ENCODE measurements at regions not wholly inside any gene's neighbourhood (a gene's known extent, or its start where the extent isn't known, plus 50 kb on each side); places are given as distances from the start of the nearest gene placed in this dataset.

- Histone ChIP-seq H3K9ac (no peak overlapping the region), H3K4me1 (ENCODE audit: insufficient read depth) (no peaks in the 10 kb centered on the region), H3K27me3 (replicated peaks; ENCODE audit: insufficient read depth) (no peaks in the 10 kb centered on the region), H3K9me3 (ENCODE audit: low read depth) (no peaks in the 10 kb centered on the region), H3K36me3 (ENCODE audit: low read depth) (no peaks in the 10 kb centered on the region), H3K4me3 (no peak overlapping the region), H3K4me2 (ENCODE audit: unreplicated experiment) (no peak overlapping the region), H2AFZ (no peak overlapping the region), H3F3A (ENCODE audit: insufficient read depth) (no peaks in the 10 kb centered on the region), H4K20me1 (ENCODE audit: insufficient read depth) (no peaks in the 10 kb centered on the region), H3K27ac (no peak overlapping the region), H3K9me2 (ENCODE audit: insufficient read depth) (no peaks in the 10 kb centered on the region), H3K79me2 (ENCODE audit: insufficient read depth) (no peaks in the 10 kb centered on the region)
- in situ Hi-C loops (cut with MboI), result no loop called here
- 89 to 94% methylated on average over 5 of the region's 5 CpGs for WGBS, 2 experiments (ENCODE audit: low coverage in 1 of 2, low lambda C conversion rate in 2 of 2, missing lambda C conversion rate in 2 of 2)
- no peak for TF ChIP-seq EZH2phosphoT487 (IDR thresholded peaks at IDR 0.05; ENCODE audit: insufficient read depth, low read depth)
- TF ChIP-seq EZH2 (IDR thresholded peaks at IDR 0.05; ENCODE audit: insufficient read depth, poor library complexity, severe bottlenecking), result no peak
- DNase-seq, result no peak
Observed at GRCh38 chr9:81756561-81756960, 67.2 kb upstream of the TLE1 start.

GRCh38 chr9:81758123-81758797 lies 68.9 kb upstream of the TLE1 start:
- Histone ChIP-seq H3K4me3 (no peak overlapping the region), H3K27ac (no peak overlapping the region), H2AFZ (no peak overlapping the region), H3K27me3 (replicated peaks; ENCODE audit: insufficient read depth) (no peaks in the 10 kb centered on the region), H3K4me1 (ENCODE audit: insufficient read depth) (no peaks in the 10 kb centered on the region), H3K36me3 (ENCODE audit: low read depth) (no peaks in the 10 kb centered on the region), H3K9me3 (ENCODE audit: low read depth) (no peaks in the 10 kb centered on the region), H4K20me1 (ENCODE audit: insufficient read depth) (no peaks in the 10 kb centered on the region), H3K4me2 (ENCODE audit: unreplicated experiment) (no peak overlapping the region), H3K79me2 (ENCODE audit: insufficient read depth) (no peaks in the 10 kb centered on the region), H3K9ac (no peak overlapping the region), H3F3A (ENCODE audit: insufficient read depth) (no peaks in the 10 kb centered on the region), H3K9me2 (ENCODE audit: insufficient read depth) (no peaks in the 10 kb centered on the region)
- in situ Hi-C loops (cut with MboI), result no loop called here
- 51 to 52% methylated on average over 3 of the region's 3 CpGs for WGBS, 2 experiments (ENCODE audit: low coverage in 1 of 2, low lambda C conversion rate in 2 of 2, missing lambda C conversion rate in 2 of 2)
- TF ChIP-seq EZH2phosphoT487 (IDR thresholded peaks at IDR 0.05; ENCODE audit: insufficient read depth, low read depth), result no peak
- no peak for TF ChIP-seq EZH2 (IDR thresholded peaks at IDR 0.05; ENCODE audit: insufficient read depth, poor library complexity, severe bottlenecking)
- DNase-seq, result no peak

- H3K9ac ChIP-seq, result no peak overlapping the region
- in situ Hi-C loops (cut with MboI), result no loop called here
Observed at GRCh38 chr9:81759680-81760215, 70.4 kb upstream of the TLE1 start.

GRCh38 chr9:81767921-81768320 lies 78.6 kb upstream of the TLE1 start:
- Histone ChIP-seq H2AFZ (no peak overlapping the region), H3K9me3 (ENCODE audit: low read depth) (no peaks in the 10 kb centered on the region), H3K79me2 (ENCODE audit: insufficient read depth) (no peaks in the 10 kb centered on the region), H3K9ac (no peak overlapping the region), H3K27me3 (replicated peaks; ENCODE audit: insufficient read depth) (no peaks in the 10 kb centered on the region), H3K4me3 (no peak overlapping the region), H3K4me2 (ENCODE audit: unreplicated experiment) (no peak overlapping the region), H3K9me2 (ENCODE audit: insufficient read depth) (no peaks in the 10 kb centered on the region), H3K27ac (no peak overlapping the region), H4K20me1 (ENCODE audit: insufficient read depth) (no peaks in the 10 kb centered on the region), H3K4me1 (ENCODE audit: insufficient read depth) (0 out of 2 replicates have a peak, but pooled peaks cover 3% of the 10 kb centered on the region), H3F3A (ENCODE audit: insufficient read depth) (no peaks in the 10 kb centered on the region), H3K36me3 (ENCODE audit: low read depth) (no peaks in the 10 kb centered on the region)
- TF ChIP-seq EZH2phosphoT487 (IDR thresholded peaks at IDR 0.05; ENCODE audit: insufficient read depth, low read depth) (no peak), EZH2 (IDR thresholded peaks at IDR 0.05; ENCODE audit: insufficient read depth, poor library complexity, severe bottlenecking) (no peak)
- DNase-seq, result no peak
- in situ Hi-C loops (cut with MboI), result no loop called here

More at GRCh38 chr9:81759680-81760215, 70.4 kb upstream of the TLE1 start:
- no peaks in the 10 kb centered on the region for H3K4me1 ChIP-seq (ENCODE audit: insufficient read depth)
- no peaks in the 10 kb centered on the region for H3K9me3 ChIP-seq (ENCODE audit: low read depth)
- no peak for TF ChIP-seq EZH2phosphoT487 (IDR thresholded peaks at IDR 0.05; ENCODE audit: insufficient read depth, low read depth)
- no peak for TF ChIP-seq EZH2 (IDR thresholded peaks at IDR 0.05; ENCODE audit: insufficient read depth, poor library complexity, severe bottlenecking)
- WGBS, 2 experiments (ENCODE audit: low coverage in 1 of 2, low lambda C conversion rate in 2 of 2, missing lambda C conversion rate in 2 of 2), result 49 to 59% methylated on average over 5 of the region's 5 CpGs
- H3K27me3 ChIP-seq (replicated peaks; ENCODE audit: insufficient read depth), result no peaks in the 10 kb centered on the region
- H3K27ac ChIP-seq, result no peak overlapping the region
- H3K36me3 ChIP-seq (ENCODE audit: low read depth), result no peaks in the 10 kb centered on the region
- DNase-seq, result peak; percentile 93
- no peaks in the 10 kb centered on the region for H4K20me1 ChIP-seq (ENCODE audit: insufficient read depth)
- no peaks in the 10 kb centered on the region for H3F3A ChIP-seq (ENCODE audit: insufficient read depth)
- no peak overlapping the region for H3K4me2 ChIP-seq (ENCODE audit: unreplicated experiment)
- H2AFZ ChIP-seq, result no peak overlapping the region
- no peaks in the 10 kb centered on the region for H3K9me2 ChIP-seq (ENCODE audit: insufficient read depth)
- no peak overlapping the region for H3K4me3 ChIP-seq
- no peaks in the 10 kb centered on the region for H3K79me2 ChIP-seq (ENCODE audit: insufficient read depth)

All from GM23248 (cell line).